HEK293 (cell line): ENCODE measurements at regions not wholly inside any gene's neighbourhood (a gene's known extent, or its start where the extent isn't known, plus 50 kb on each side); places are given as distances from the start of the nearest gene placed in this dataset.

Experiments
- CTCF ChIA-PET: fragments of 350-600 bp; formaldehyde crosslinking; extraction: SDS; loops from one replicate; lab custom pipeline; 2021; ENCODE audit warnings: antibody characterized with exemption; lab: Yijun Ruan, JAX
- POLR2A ChIA-PET: fragments of 300-600 bp; formaldehyde crosslinking; extraction: SDS; loops from one replicate; lab custom pipeline; 2020; ENCODE audit warnings: antibody characterized with exemption, inconsistent platforms; lab: Yijun Ruan, JAX
- H3K27ac ChIP-seq: fragments of 200-500 bp; sonication (Bioruptor generic); 2 replicates; pipeline ENCODE4 v1.5.1; 2014; ENCODE audit warnings: low read depth, low read length, control low read depth, inconsistent platforms; ENCODE audit errors: extremely low read depth
- H3K36me3 ChIP-seq, 2 experiments: fragments of 200-500 bp in 1 of 2; sonication (Bioruptor generic) in 1 of 2; 1 replicate in 1 of 2; 2 replicates in 1 of 2; pipeline ENCODE4 v1.5.1; 2014 to 2017; ENCODE audit warnings: inconsistent platforms in 2 of 2, low read length in 2 of 2; ENCODE audit not compliant: control insufficient read depth in 2 of 2, insufficient read depth in 1 of 2
- H3K4me1 ChIP-seq: fragments of 200-500 bp; sonication (Bioruptor generic); 2 replicates; pipeline ENCODE4 v1.5.1; 2014; ENCODE audit warnings: mild to moderate bottlenecking, low read length, inconsistent platforms; ENCODE audit not compliant: control insufficient read depth, insufficient read depth
- H3K4me3 ChIP-seq: 2 replicates; pipeline ENCODE4 v1.5.1; 2011; ENCODE audit warnings: low read depth, mild to moderate bottlenecking, control low read depth, low read length, moderate library complexity
- H3K9me3 ChIP-seq: fragments of 200-500 bp; sonication (Bioruptor generic); 2 replicates; pipeline ENCODE4 v1.5.1; 2014; ENCODE audit warnings: low read depth, low read length, inconsistent platforms; ENCODE audit not compliant: control insufficient read depth, insufficient read depth
- AEBP2 ChIP-seq: fragments of 450-650 bp; formaldehyde crosslinking; IDR thresholded peaks from 2 replicates; pipeline ENCODE4 v1.5.1; 2016; ENCODE audit warnings: missing biosample characterization, missing genetic modification characterization, borderline replicate concordance
- BCL11A ChIP-seq: fragments of 450-650 bp; formaldehyde crosslinking; IDR thresholded peaks from 2 replicates; pipeline ENCODE4 v1.5.1; 2016; ENCODE audit warnings: low read depth, missing biosample characterization, missing genetic modification characterization
- HOXA7 ChIP-seq: sonication (generic); formaldehyde crosslinking; IDR thresholded peaks from 2 replicates; pipeline ENCODE4 v1.8.1; 2022; ENCODE audit warnings: missing genetic modification reagents, borderline replicate concordance
- MZF1 ChIP-seq: fragments of 450-650 bp; formaldehyde crosslinking; IDR thresholded peaks from 2 replicates; pipeline ENCODE4 v1.5.1; 2017; ENCODE audit warnings: missing biosample characterization, missing genetic modification characterization, borderline replicate concordance
- SCRT2 ChIP-seq: fragments of 450-650 bp; formaldehyde crosslinking; IDR thresholded peaks from 2 replicates; pipeline ENCODE4 v1.5.1; 2016; ENCODE audit warnings: missing biosample characterization, missing genetic modification characterization
- SP7 ChIP-seq: fragments of 450-650 bp; formaldehyde crosslinking; IDR thresholded peaks from 2 replicates; pipeline ENCODE4 v1.5.1; 2016; ENCODE audit warnings: missing biosample characterization, missing genetic modification characterization
- ZNF112 ChIP-seq: fragments of 450-650 bp; formaldehyde crosslinking; IDR thresholded peaks from 2 replicates; pipeline ENCODE4 v1.5.0; 2017; ENCODE audit warnings: missing biosample characterization, missing genetic modification characterization
- ZNF121 ChIP-seq: fragments of 450-650 bp; formaldehyde crosslinking; IDR thresholded peaks from 2 replicates; pipeline ENCODE4 v1.5.1; 2016; ENCODE audit warnings: missing biosample characterization, missing genetic modification characterization
- ZNF138 ChIP-seq: fragments of 450-650 bp; formaldehyde crosslinking; IDR thresholded peaks from 2 replicates; pipeline ENCODE4 v1.5.1; 2016; ENCODE audit warnings: missing biosample characterization, missing genetic modification characterization, borderline replicate concordance
- ZNF169 ChIP-seq: fragments of 450-650 bp; formaldehyde crosslinking; IDR thresholded peaks from 2 replicates; pipeline ENCODE4 v1.5.1; 2016; ENCODE audit warnings: missing biosample characterization, missing genetic modification characterization
- ZNF184 ChIP-seq: fragments of 450-650 bp; IDR thresholded peaks from 2 replicates; pipeline ENCODE4 v1.5.1; 2018; ENCODE audit warnings: missing biosample characterization, mild to moderate bottlenecking, missing genetic modification characterization
- ZNF2 ChIP-seq: fragments of 450-650 bp; formaldehyde crosslinking; IDR thresholded peaks from 2 replicates; pipeline ENCODE4 v1.5.1; 2016; ENCODE audit warnings: missing biosample characterization, missing genetic modification characterization
- ZNF24 ChIP-seq: fragments of 450-650 bp; formaldehyde crosslinking; IDR thresholded peaks from 2 replicates; pipeline ENCODE4 v1.5.1; 2016; ENCODE audit warnings: missing biosample characterization, missing genetic modification characterization
- ZNF555 ChIP-seq: fragments of 450-650 bp; formaldehyde crosslinking; conservative IDR thresholded peaks from 2 replicates; pipeline ENCODE4 v1.5.1; 2017; ENCODE audit warnings: missing biosample characterization, mild to moderate bottlenecking, missing genetic modification characterization, inconsistent platforms
- ZNF561 ChIP-seq: fragments of 450-650 bp; IDR thresholded peaks from 2 replicates; pipeline ENCODE4 v1.5.1; 2018; ENCODE audit warnings: missing biosample characterization, missing genetic modification characterization, borderline replicate concordance
- ZNF623 ChIP-seq: fragments of 450-650 bp; formaldehyde crosslinking; IDR thresholded peaks from 2 replicates; pipeline ENCODE4 v1.5.1; 2016; ENCODE audit warnings: missing biosample characterization, missing genetic modification characterization
- ZXDB ChIP-seq: fragments of 450-650 bp; formaldehyde crosslinking; IDR thresholded peaks from 2 replicates; pipeline ENCODE4 v1.5.1; 2016; ENCODE audit warnings: missing biosample characterization, missing genetic modification characterization
- TF ChIP-seq, protein P1 (sequence below): fragments of 450-650 bp; formaldehyde crosslinking; IDR thresholded peaks from 2 replicates; pipeline ENCODE4 v1.5.1; 2016; ENCODE audit warnings: missing biosample characterization, missing genetic modification characterization
- TF ChIP-seq, protein P2 (sequence below): fragments of 450-650 bp; formaldehyde crosslinking; IDR thresholded peaks from 2 replicates; pipeline ENCODE4 v1.5.1; 2016; ENCODE audit warnings: missing biosample characterization, missing genetic modification characterization, borderline replicate concordance

DNA sequence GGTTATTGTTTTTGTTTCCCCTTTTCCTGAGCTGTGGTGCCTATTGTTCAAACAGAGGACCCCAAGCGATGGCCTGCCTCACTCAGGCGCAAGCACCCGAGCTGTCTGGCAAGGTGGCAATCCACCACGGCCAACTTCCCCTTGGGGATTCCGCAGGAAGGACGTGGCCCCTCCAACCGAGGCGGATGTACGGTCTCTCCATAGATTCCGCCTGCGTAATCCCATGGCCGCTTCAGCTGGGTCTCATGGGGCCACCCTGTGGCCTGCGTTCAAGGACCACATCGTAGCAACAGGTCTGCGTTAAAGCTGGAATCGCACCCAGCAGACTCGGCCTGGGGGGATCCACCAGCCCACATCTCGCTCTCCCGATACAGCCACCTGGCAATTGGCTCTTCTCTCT is 79.9 kb downstream of the CEBPB start:
- H3K27ac ChIP-seq, result no peak overlapping the region
- H3K36me3 ChIP-seq, result no peaks in the 10 kb centered on the region
- POLR2A ChIA-PET, result no interaction called here
- H3K4me3 ChIP-seq, result no peak overlapping the region
- peak; percentile 50; the same call in 1 of the 2 replicates for TF ChIP-seq SCRT2 (tag by site-specific recombination)
- TF ChIP-seq AEBP2 (tag by site-specific recombination), result no peak
- no peaks in the 10 kb centered on the region for H3K9me3 ChIP-seq
- no peaks in the 10 kb centered on the region for H3K4me1 ChIP-seq
- CTCF ChIA-PET, result no interaction called here

DNA sequence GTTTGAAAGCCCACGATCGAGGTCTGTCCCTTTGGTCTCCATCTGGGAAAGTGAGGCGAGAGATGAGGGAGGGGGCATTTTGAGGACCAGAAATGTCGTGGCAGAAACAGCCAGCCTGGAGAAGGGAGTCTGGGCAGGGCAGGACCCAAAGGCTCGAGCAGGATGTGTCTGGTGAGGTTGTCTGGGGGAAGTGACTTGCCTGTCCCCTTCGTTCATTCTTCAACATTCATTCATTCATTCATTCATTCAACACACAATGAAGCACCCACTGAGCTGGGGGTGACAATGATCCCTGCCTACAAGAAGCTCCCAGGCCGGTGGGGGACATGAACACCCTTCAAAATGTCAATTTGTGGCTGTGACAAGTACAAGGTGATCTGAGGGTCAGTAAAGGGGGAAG is 80.5 kb downstream of the CEBPB start:
- Histone ChIP-seq H3K27ac (no peak overlapping the region), H3K4me1 (no peaks in the 10 kb centered on the region), H3K4me3 (no peak overlapping the region), H3K36me3 (no peaks in the 10 kb centered on the region), H3K9me3 (no peaks in the 10 kb centered on the region)
- TF ChIP-seq, protein P1, sequence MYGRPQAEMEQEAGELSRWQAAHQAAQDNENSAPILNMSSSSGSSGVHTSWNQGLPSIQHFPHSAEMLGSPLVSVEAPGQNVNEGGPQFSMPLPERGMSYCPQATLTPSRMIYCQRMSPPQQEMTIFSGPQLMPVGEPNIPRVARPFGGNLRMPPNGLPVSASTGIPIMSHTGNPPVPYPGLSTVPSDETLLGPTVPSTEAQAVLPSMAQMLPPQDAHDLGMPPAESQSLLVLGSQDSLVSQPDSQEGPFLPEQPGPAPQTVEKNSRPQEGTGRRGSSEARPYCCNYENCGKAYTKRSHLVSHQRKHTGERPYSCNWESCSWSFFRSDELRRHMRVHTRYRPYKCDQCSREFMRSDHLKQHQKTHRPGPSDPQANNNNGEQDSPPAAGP (tag by site-specific recombination), result no peak
- no peak for TF ChIP-seq ZNF555 (tag by site-specific recombination)
- TF ChIP-seq ZNF24 (tag by site-specific recombination), result 0 out of 2 replicates have a peak, but pooled peaks have one; percentile 36
- ChIA-PET CTCF (interaction anchor here (0.6 to 0.7 kb wide), 2 partner anchors 10 to 234 kb away, joined by 3 to 4 read pairs; no protein-coding TSS in a partner anchor), POLR2A (no interaction called here)

DNA sequence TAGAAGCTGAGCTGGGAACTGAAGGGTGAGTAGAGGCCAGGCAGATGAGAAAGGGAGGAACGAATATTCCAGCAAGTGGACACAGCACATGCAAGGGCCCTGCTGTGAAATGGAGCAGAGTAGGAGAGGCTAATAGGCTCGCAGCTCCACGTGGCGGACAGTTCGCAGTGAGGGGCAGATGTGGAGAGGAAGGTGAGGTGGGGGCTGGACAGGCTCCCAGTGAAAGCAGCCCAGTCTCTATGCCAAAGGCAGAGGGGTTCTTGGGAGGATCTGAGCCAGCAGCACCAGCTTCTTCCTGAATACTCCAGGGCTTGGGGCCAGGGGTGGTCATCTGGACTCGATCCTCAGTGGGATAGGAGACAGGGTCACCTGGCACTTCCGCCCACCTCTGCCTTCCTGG is 81.0 kb downstream of the CEBPB start:
- Histone ChIP-seq H3K36me3 (no peaks in the 10 kb centered on the region), H3K4me1 (no peaks in the 10 kb centered on the region), H3K9me3 (no peaks in the 10 kb centered on the region), H3K27ac (no peak overlapping the region), H3K4me3 (no peak overlapping the region)
- POLR2A ChIA-PET, result no interaction called here
- TF ChIP-seq, protein P2, sequence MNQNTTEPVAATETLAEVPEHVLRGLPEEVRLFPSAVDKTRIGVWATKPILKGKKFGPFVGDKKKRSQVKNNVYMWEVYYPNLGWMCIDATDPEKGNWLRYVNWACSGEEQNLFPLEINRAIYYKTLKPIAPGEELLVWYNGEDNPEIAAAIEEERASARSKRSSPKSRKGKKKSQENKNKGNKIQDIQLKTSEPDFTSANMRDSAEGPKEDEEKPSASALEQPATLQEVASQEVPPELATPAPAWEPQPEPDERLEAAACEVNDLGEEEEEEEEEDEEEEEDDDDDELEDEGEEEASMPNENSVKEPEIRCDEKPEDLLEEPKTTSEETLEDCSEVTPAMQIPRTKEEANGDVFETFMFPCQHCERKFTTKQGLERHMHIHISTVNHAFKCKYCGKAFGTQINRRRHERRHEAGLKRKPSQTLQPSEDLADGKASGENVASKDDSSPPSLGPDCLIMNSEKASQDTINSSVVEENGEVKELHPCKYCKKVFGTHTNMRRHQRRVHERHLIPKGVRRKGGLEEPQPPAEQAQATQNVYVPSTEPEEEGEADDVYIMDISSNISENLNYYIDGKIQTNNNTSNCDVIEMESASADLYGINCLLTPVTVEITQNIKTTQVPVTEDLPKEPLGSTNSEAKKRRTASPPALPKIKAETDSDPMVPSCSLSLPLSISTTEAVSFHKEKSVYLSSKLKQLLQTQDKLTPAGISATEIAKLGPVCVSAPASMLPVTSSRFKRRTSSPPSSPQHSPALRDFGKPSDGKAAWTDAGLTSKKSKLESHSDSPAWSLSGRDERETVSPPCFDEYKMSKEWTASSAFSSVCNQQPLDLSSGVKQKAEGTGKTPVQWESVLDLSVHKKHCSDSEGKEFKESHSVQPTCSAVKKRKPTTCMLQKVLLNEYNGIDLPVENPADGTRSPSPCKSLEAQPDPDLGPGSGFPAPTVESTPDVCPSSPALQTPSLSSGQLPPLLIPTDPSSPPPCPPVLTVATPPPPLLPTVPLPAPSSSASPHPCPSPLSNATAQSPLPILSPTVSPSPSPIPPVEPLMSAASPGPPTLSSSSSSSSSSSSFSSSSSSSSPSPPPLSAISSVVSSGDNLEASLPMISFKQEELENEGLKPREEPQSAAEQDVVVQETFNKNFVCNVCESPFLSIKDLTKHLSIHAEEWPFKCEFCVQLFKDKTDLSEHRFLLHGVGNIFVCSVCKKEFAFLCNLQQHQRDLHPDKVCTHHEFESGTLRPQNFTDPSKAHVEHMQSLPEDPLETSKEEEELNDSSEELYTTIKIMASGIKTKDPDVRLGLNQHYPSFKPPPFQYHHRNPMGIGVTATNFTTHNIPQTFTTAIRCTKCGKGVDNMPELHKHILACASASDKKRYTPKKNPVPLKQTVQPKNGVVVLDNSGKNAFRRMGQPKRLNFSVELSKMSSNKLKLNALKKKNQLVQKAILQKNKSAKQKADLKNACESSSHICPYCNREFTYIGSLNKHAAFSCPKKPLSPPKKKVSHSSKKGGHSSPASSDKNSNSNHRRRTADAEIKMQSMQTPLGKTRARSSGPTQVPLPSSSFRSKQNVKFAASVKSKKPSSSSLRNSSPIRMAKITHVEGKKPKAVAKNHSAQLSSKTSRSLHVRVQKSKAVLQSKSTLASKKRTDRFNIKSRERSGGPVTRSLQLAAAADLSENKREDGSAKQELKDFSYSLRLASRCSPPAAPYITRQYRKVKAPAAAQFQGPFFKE (tag by site-specific recombination), result no peak
- TF ChIP-seq ZNF623 (tag by site-specific recombination), result peak; percentile 29; the same call in 1 of the 2 replicates
- CTCF ChIA-PET, result interaction anchor here (0.7 kb wide), 1 partner anchor 235 kb away, joined by 3 read pairs; no protein-coding TSS in a partner anchor

- POLR2A ChIA-PET, result no interaction called here
- TF ChIP-seq MZF1 (tag by site-specific recombination) (no peak), ZNF138 (tag by site-specific recombination) (no peak), ZNF112 (no peak), ZNF2 (tag by site-specific recombination) (no peak), ZNF184 (tag by site-specific recombination) (no peak), ZNF561 (tag by site-specific recombination) (no peak), HOXA7 (CRISPR knock-in tag) (no peak), ZNF169 (tag by site-specific recombination) (no peak), ZXDB (no peak), BCL11A (tag by site-specific recombination) (no peak), ZNF121 (no peak), SP7 (tag by site-specific recombination) (no peak)
Measured at GRCh38 chr20:50272030-50272723, 81.5 kb downstream of the CEBPB start.

More at GRCh38 chr20:50272030-50272723, 81.5 kb downstream of the CEBPB start:
- H3K4me1 ChIP-seq, result no peaks in the 10 kb centered on the region
- H3K27ac ChIP-seq, result no peak overlapping the region
- H3K36me3 ChIP-seq, result no peaks in the 10 kb centered on the region
- no peak overlapping the region for H3K4me3 ChIP-seq
- H3K9me3 ChIP-seq, result no peaks in the 10 kb centered on the region
- CTCF ChIA-PET, result no interaction called here
